GM18508 (cell line): ENCODE measurements at regions not wholly inside any gene's neighbourhood (a gene's known extent, or its start where the extent isn't known, plus 50 kb on each side); places are given as distances from the start of the nearest gene placed in this dataset.

Experiments used
- ATAC-seq: cut with Tn5 transposase; IDR thresholded peaks from one replicate; pipeline ENCODE4 v1.9.1; 2021; ENCODE audit warnings: moderate number of reproducible peaks; ENCODE audit not compliant: insufficient read depth, unreplicated experiment

GRCh38 chr5:110338341-110339083 lies 388.0 kb downstream of the TMEM232 start:
- no peak for ATAC-seq

GRCh38 chr5:110339399-110339798 lies 387.1 kb downstream of the TMEM232 start:
- ATAC-seq = no peak

GRCh38 chr5:110341836-110342235 lies 384.6 kb downstream of the TMEM232 start:
- ATAC-seq = no peak

- no peak for ATAC-seq
These were observed 383.8 kb downstream of the TMEM232 start for GRCh38 chr5:110342683-110343082.

- ATAC-seq = no peak
These were observed 382.9 kb downstream of the TMEM232 start for GRCh38 chr5:110343616-110344015.

- ATAC-seq = no peak
These were observed 380.8 kb downstream of the TMEM232 start for GRCh38 chr5:110345623-110346022.

- no peak for ATAC-seq
These were observed 379.5 kb downstream of the TMEM232 start for GRCh38 chr5:110346893-110347358.

GRCh38 chr5:110347781-110348180 lies 378.7 kb downstream of the TMEM232 start:
- no peak for ATAC-seq

GRCh38 chr5:110351430-110351829 lies 375.0 kb downstream of the TMEM232 start:
- ATAC-seq = no peak

GRCh38 chr5:110354311-110354710 lies 372.2 kb downstream of the TMEM232 start:
- no peak for ATAC-seq

GRCh38 chr5:110354915-110355644 lies 371.4 kb downstream of the TMEM232 start:
- no peak for ATAC-seq

GRCh38 chr5:110356677-110357076 lies 369.8 kb downstream of the TMEM232 start:
- no peak for ATAC-seq

GRCh38 chr5:110359221-110359620 lies 367.2 kb downstream of the TMEM232 start:
- ATAC-seq = no peak

- no peak for ATAC-seq
These were observed 365.0 kb downstream of the TMEM232 start for GRCh38 chr5:110361471-110361870.

- no peak for ATAC-seq
These were observed 364.2 kb downstream of the TMEM232 start for GRCh38 chr5:110362261-110362660.

GRCh38 chr5:110366716-110367115 lies 359.8 kb downstream of the TMEM232 start:
- ATAC-seq = no peak
